ENCODE measurements at regions not wholly inside any gene's neighbourhood (a gene's known extent, or its start where the extent isn't known, plus 50 kb on each side); places are given as distances from the start of the nearest gene placed in this dataset.

GRCh38 chr5:159668556-159668955, 247.7 kb upstream of the ADRA1B start:
- TF ChIP-seq CTCF (IDR thresholded peaks at IDR 0.05): no peak
- no peak for ATAC-seq (ENCODE audit: low FRiP score)
- DNase-seq (ENCODE audit: low spot score): no peak

GRCh38 chr5:159669559-159669958, 246.7 kb upstream of the ADRA1B start:
- TF ChIP-seq CTCF (IDR thresholded peaks at IDR 0.05): no peak
- no peak for DNase-seq (ENCODE audit: low spot score)
- ATAC-seq (ENCODE audit: low FRiP score): no peak

GRCh38 chr5:159671886-159672285, 244.4 kb upstream of the ADRA1B start:
- TF ChIP-seq CTCF (IDR thresholded peaks at IDR 0.05): no peak
- ATAC-seq (ENCODE audit: low FRiP score) (no peak), DNase-seq (ENCODE audit: low spot score) (no peak)

- no peak for ATAC-seq (ENCODE audit: low FRiP score)
- TF ChIP-seq CTCF (IDR thresholded peaks at IDR 0.05): no peak
- DNase-seq (ENCODE audit: low spot score): no peak
Observed at GRCh38 chr5:159673538-159673937, 242.7 kb upstream of the ADRA1B start.

- no peak for TF ChIP-seq CTCF (IDR thresholded peaks at IDR 0.05)
- no peak for ATAC-seq (ENCODE audit: low FRiP score)
- DNase-seq (ENCODE audit: low spot score): no peak
Observed at GRCh38 chr5:159678657-159679392, 237.5 kb upstream of the ADRA1B start.

GRCh38 chr5:159680095-159680494, 236.2 kb upstream of the ADRA1B start:
- TF ChIP-seq CTCF (IDR thresholded peaks at IDR 0.05): no peak
- no peak for ATAC-seq (ENCODE audit: low FRiP score)
- DNase-seq (ENCODE audit: low spot score): no peak

GRCh38 chr5:159681661-159682060, 234.6 kb upstream of the ADRA1B start:
- DNase-seq (ENCODE audit: low spot score) (no peak), ATAC-seq (ENCODE audit: low FRiP score) (no peak)
- no peak for TF ChIP-seq CTCF (IDR thresholded peaks at IDR 0.05)
